ENCODE measurements at regions not wholly inside any gene's neighbourhood (a gene's known extent, or its start where the extent isn't known, plus 50 kb on each side); places are given as distances from the start of the nearest gene placed in this dataset.
"Not testable (repeated sequence)": the region's sequence is repeated elsewhere in the genome, so short reads cannot be mapped to it uniquely, and the experiment has no call there.

DNA sequence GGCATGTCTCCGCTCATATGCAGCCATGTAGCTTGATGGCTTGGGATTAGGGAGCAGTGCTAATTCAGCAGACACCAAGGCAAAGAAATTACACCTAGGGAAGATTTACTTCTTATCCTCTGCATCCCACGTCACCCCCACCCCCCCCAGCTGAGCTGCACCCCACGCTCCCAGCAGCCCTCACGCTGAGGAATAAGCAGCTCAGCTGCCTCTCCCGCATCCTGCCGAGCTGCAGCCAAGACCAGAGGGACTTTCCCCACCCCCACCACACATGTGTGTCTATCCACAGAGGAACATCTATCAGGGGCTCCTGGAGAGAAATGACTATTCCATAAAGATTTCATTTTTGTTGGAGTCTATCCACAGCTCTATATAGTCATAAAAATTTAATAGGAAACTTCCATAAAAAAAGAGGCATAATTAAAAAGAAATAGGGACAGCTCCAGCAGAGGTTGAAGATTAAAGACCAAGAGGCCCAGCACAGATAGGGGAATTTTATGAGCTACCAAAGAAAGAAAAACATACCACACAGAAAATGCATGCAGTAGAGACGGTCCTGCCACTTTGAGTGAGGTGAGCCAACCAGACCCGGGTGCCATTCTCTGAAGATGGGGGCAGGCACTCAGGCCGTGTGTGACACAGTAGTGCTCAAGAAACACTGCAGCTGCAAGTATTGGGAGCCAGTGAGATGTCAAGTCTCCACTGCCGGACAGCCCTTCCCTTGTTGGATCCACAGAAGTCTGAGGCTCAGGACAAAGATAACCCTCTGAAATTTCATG is 274.8 kb downstream of the BCL2L11 start:
- H3K9me3 ChIP-seq (ENCODE audit: control insufficient read depth, insufficient read depth, low read length); POLR2A ChIA-PET; H3K27ac ChIP-seq (ENCODE audit: low read depth, low read length); H3K4me3 ChIP-seq (ENCODE audit: low read depth, low read length); CTCF ChIA-PET; H3K27me3 ChIP-seq (ENCODE audit: control insufficient read depth, insufficient read depth, low read length): not testable (repeated sequence)
- DNase-seq (ENCODE audit: low read depth, low spot score) = peak; percentile 16

DNA sequence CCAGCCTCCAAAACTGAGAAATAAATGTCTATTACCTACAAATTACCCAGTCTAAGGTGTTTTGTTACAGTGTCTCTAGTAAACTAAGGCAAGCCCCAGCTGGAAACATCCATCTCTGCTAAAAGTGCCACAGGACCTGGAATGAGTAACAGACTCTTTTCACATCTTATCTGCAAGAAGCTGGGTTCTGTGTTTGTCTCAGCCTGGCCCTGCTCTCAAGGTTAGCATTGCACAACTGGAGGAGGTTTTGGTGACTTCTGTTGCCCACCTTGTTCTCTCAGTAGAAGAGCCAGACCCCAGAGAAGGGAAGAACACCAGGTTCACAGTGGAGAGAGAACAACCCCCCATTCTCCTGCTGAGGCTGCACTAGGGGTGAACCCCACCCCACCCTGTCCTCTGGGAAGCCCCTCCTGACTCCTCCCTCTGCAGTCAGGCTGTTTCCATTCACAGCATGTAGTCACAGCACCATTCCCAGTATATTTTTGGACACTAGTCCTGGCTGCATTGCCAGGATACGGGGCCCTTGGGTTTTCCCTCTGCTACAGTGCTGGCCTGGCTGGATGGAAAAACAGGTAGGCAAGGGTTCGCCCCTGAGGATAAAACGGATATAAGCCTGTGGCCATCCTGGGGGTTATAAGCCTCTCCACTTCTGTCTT is 280.0 kb downstream of the BCL2L11 start:
- H3K9me3 ChIP-seq (ENCODE audit: control insufficient read depth, insufficient read depth, low read length); POLR2A ChIA-PET; H3K4me3 ChIP-seq (ENCODE audit: low read depth, low read length); DNase-seq (ENCODE audit: low read depth, low spot score); H3K27ac ChIP-seq (ENCODE audit: low read depth, low read length); CTCF ChIA-PET; H3K27me3 ChIP-seq (ENCODE audit: control insufficient read depth, insufficient read depth, low read length): not testable (repeated sequence)

DNA sequence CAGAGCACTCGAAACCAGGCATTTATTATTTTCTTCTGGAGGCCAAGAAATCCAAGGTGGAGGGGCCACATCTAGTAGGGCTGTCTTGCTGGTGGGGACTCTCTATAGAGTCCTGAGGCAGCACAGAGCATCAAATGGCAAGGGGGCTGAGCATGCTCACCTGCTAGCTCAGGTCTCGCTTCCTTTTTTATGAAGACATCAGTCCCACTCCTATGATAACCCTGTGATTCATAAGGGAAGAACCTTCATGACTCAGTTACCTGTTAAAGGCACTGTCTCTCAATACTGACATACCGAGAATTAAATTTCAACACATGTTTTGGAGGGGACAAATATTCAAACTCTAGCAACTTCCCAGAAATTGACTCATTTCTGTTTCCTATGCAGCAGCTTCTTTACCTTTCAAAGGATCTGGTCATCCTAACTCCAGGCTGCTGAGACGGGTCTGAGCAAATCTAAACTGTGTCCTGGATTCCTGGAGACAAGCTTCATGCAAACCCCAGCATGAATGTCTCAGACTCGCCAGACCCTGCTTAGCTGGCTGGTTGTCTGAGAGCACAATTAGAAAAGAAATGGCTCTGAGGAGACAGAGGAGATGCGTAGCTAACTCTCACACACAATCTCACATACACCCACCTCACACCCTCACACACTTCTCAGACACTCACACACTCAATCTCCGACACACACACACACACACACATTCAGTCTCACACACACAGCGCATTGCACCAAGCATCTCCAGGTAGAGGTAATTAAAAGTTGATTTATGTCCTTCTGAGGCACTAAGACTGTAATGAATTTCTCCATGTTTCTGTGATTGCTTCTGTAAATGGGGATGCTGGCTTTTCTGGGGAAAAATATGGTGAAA is 280.8 kb downstream of the BCL2L11 start:
- DNase-seq (ENCODE audit: low read depth, low spot score); H3K27ac ChIP-seq (ENCODE audit: low read depth, low read length); H3K4me3 ChIP-seq (ENCODE audit: low read depth, low read length); CTCF ChIA-PET; POLR2A ChIA-PET; H3K27me3 ChIP-seq (ENCODE audit: control insufficient read depth, insufficient read depth, low read length); H3K9me3 ChIP-seq (ENCODE audit: control insufficient read depth, insufficient read depth, low read length): not testable (repeated sequence)

DNA sequence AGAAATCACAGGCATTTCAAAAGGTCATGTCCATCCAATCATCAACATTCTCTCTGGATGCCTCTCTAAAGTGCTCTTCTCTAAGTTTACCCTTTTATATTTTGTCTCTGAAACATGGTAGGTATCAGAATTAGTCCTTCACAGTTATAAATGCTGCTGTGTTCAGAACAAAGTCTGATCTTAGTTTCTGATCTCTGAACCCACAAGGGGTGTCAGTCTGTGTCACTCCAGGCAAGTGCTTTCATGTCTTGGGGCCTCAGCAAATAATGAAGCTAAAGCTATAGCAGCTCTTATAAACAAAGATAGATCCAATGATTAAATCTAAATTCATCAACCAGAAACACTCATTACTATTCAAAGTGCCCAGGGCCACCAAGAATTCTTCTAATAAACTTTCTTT is 281.7 kb downstream of the BCL2L11 start:
- H3K4me3 ChIP-seq (ENCODE audit: low read depth, low read length); POLR2A ChIA-PET; H3K27me3 ChIP-seq (ENCODE audit: control insufficient read depth, insufficient read depth, low read length); H3K9me3 ChIP-seq (ENCODE audit: control insufficient read depth, insufficient read depth, low read length); H3K27ac ChIP-seq (ENCODE audit: low read depth, low read length); CTCF ChIA-PET; DNase-seq (ENCODE audit: low read depth, low spot score): not testable (repeated sequence)

DNA sequence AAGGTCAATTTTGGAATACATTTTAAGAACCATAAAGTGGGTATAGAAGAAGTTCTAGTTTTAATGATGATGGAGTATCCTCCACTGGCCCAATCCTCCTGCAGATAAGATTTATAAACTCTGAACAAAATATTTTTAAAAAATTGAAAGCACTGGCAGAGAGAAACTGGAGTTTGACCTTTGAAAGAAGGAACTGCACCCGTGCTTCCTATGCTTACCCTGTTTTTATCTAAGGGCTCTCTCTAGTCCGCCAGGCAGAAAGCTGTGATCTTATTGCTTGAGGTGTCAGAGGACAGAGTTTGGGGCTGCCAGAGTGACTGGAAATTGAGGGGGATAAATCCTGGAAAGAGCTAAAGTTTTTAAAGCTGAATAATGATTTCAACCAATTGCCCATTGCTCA is 282.6 kb downstream of the BCL2L11 start:
- H3K27ac ChIP-seq (ENCODE audit: low read depth, low read length); POLR2A ChIA-PET; H3K4me3 ChIP-seq (ENCODE audit: low read depth, low read length); H3K9me3 ChIP-seq (ENCODE audit: control insufficient read depth, insufficient read depth, low read length); H3K27me3 ChIP-seq (ENCODE audit: control insufficient read depth, insufficient read depth, low read length); DNase-seq (ENCODE audit: low read depth, low spot score); CTCF ChIA-PET: not testable (repeated sequence)

DNA sequence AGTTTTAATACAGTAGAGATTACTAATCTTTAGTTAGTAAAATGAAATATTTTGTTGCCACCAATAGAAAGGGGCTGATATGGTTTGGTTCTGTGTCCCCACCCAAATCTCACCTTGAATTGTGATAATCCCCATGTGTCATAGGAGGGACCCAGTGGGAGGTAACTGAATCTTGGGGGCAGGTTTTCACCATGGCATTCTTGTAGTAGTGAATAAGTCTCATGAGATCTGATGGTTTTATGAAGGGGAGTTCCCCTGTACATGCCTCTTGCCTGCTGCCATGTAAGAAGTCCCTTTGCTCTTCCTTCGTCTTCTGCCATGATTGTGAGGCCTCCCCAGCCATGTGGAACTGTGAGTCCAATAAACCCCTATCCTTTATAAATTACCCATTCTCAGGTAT is 285.9 kb downstream of the BCL2L11 start:
- POLR2A ChIA-PET = not testable (repeated sequence)

DNA sequence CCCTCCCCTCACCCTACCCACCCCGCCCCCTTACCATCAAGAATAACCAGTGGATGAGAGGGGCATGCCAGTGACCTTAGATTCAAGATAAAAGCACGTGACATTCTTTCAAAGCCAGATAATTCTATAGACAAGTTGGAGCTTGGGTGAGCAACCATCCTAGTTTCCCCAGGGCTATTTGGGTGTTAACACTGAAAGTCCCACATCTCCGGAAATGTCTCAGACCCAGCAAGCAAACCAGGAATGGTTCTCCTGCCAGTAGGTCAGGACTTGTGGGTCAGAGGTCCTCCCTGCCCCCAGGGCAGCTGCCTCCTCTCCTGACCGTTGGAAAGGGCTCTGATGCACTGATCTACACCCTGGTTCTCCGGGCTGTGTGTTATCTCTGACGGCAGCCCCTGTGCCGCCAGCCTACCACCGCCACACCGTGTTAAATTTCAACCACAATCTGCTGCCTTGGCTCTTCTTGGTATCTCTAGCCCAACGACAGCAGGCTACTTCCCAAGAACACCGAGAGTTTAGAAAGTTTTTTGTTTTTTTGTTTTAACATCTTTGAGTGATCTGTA is 287.0 kb downstream of the BCL2L11 start:
- H3K27ac ChIP-seq (ENCODE audit: low read depth, low read length); H3K9me3 ChIP-seq (ENCODE audit: control insufficient read depth, insufficient read depth, low read length); DNase-seq (ENCODE audit: low read depth, low spot score); H3K4me3 ChIP-seq (ENCODE audit: low read depth, low read length); POLR2A ChIA-PET; CTCF ChIA-PET; H3K27me3 ChIP-seq (ENCODE audit: control insufficient read depth, insufficient read depth, low read length): not testable (repeated sequence)

More for the DNA sequence above, 285.9 kb downstream of the BCL2L11 start:
- DNase-seq (ENCODE audit: low read depth, low spot score); H3K27ac ChIP-seq (ENCODE audit: low read depth, low read length); H3K4me3 ChIP-seq (ENCODE audit: low read depth, low read length); CTCF ChIA-PET; H3K27me3 ChIP-seq (ENCODE audit: control insufficient read depth, insufficient read depth, low read length); H3K9me3 ChIP-seq (ENCODE audit: control insufficient read depth, insufficient read depth, low read length): not testable (repeated sequence)

DNA sequence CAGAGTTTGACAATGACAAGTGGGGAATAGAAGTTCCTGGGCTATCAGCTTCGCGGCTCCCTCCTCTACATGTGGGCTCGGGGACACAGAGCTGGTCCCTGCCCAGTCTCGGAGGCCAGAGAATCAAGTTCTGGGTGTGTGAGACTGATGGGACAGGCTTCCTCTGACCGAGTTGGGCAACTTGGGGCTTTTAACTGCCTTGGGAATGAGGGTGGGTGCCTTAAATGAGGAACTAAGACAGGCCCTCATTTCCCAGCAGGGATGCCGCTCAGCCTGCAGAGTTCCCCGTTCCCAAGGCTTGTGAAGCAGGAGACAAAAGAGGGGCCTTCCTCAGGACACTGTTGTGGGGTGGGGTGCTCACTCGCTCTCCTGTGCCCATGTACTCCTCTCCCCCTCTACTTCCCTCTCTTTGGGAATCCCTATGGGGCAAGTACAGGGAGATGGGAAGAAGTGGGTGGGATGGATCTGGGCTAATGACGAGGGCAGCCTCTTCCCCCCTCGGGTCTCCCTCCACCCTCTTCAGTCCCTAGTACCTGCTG is 290.2 kb downstream of the BCL2L11 start:
- DNase-seq (ENCODE audit: low read depth, low spot score); H3K27ac ChIP-seq (ENCODE audit: low read depth, low read length); H3K9me3 ChIP-seq (ENCODE audit: control insufficient read depth, insufficient read depth, low read length); POLR2A ChIA-PET; H3K4me3 ChIP-seq (ENCODE audit: low read depth, low read length); CTCF ChIA-PET; H3K27me3 ChIP-seq (ENCODE audit: control insufficient read depth, insufficient read depth, low read length): not testable (repeated sequence)

DNA sequence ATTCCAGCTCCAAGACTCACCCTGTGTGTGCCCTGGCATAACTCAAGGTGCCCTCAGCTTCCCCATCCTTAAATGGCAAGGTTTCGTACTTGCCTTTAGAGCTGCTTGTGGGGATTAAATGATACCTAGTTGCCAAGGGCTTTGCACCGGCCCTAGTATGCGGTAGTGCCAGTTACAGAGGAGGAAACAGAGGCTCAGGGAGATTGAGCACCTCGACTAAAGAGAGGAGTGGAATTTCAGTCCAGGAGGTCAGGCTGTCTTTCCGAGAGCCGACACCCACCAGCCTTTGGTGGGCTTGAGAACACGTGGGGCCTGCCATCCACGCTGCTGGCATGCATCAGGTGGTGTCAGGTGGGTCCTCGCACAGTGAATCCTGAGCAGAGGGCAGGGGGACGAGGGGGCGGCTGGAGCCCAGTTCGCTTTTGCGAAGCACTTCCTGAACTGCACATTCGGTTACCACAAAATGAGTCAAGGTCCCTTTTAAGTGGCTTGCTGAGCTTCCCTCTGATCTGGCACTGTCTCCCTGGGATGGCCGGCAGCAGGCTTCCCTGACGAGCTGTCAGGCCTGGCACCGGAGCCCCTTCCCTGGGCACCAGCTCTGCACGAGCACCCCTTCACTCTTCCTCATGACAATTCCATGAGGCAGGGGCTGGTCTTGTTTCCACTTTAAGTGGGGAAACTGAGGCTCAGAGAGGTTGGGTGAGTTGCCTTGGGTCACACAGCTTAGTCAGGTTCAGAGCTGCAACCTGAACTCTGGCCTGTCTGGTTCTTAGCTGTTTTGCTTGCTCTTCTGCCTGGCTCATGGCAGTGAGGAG is 291.4 kb downstream of the BCL2L11 start:
- H3K4me3 ChIP-seq (ENCODE audit: low read depth, low read length); CTCF ChIA-PET; POLR2A ChIA-PET; H3K9me3 ChIP-seq (ENCODE audit: control insufficient read depth, insufficient read depth, low read length); DNase-seq (ENCODE audit: low read depth, low spot score); H3K27ac ChIP-seq (ENCODE audit: low read depth, low read length); H3K27me3 ChIP-seq (ENCODE audit: control insufficient read depth, insufficient read depth, low read length): not testable (repeated sequence)

DNA sequence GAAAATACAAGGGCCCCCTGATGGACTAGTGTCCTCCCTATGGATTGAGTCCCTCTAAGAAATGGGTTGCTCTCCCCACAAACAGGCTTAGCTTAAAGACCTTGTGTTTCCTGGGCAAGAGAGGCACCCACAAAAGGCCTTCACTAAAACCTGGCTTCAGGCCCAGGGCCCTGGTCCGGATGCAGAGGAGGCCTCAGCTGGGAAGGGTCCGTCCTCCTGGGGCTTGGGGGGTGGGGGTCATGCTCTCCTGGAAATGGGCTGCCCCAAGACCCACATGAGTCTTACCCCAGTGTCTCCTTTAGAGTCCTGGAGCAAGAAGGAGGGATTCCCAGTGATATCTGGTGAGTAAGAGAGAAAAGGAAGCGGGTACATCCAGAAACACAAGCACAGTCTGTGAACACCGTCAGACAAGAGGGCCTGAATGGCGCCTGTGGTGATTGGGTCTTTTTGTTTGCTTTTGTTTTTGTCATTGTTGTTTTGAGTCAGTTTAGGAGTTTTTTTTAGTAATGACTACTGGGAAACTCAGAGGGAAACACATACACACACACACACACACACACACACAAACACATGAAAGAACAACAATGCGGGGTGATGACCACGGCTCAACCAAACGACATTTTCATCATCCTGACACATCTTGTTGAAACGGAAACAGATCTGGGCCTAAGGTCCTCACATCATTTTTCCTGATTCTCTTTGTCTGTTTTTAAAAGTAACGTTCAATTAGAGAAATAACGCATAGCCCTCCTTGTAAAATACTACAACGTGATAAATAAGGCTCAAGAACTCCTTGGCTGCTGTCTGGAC is 292.3 kb downstream of the BCL2L11 start:
- DNase-seq (ENCODE audit: low read depth, low spot score); CTCF ChIA-PET; H3K4me3 ChIP-seq (ENCODE audit: low read depth, low read length); H3K9me3 ChIP-seq (ENCODE audit: control insufficient read depth, insufficient read depth, low read length); H3K27ac ChIP-seq (ENCODE audit: low read depth, low read length); POLR2A ChIA-PET; H3K27me3 ChIP-seq (ENCODE audit: control insufficient read depth, insufficient read depth, low read length): not testable (repeated sequence)
